ENCODE measurements at regions not wholly inside any gene's neighbourhood (a gene's known extent, or its start where the extent isn't known, plus 50 kb on each side); places are given as distances from the start of the nearest gene placed in this dataset.

DNA sequence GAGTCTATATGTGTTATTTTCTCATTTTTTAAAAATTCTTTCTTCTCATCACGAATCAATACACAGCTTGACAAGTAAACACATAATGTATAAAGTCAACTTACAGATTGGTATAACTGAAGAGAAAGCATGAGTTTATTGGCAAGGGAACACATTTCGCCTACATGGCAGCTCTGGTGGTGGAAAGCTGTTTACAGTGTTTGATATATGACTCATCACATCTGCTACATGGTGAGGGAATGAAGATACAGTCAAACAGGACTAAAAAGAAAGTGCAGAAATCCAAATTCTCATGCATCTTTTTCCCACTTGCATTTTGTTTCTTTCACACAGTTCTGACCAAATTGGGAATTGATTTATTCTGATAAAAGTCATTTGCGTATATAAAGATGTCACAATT, 122.2 kb upstream of the ADGRL4 start:
- no peak for DNase-seq (ENCODE audit: extremely low read depth, insufficient read length)
- Histone ChIP-seq H3K36me3 (ENCODE audit: control insufficient read depth, insufficient read depth, low read length) (no peaks in the 10 kb centered on the region), H3K27me3 (replicated peaks; ENCODE audit: control insufficient read depth, insufficient read depth, low read length) (no peaks in the 10 kb centered on the region), H3K4me3 (replicated peaks; ENCODE audit: low read depth, low read length) (no peak overlapping the region)
- TF ChIP-seq, protein P1, sequence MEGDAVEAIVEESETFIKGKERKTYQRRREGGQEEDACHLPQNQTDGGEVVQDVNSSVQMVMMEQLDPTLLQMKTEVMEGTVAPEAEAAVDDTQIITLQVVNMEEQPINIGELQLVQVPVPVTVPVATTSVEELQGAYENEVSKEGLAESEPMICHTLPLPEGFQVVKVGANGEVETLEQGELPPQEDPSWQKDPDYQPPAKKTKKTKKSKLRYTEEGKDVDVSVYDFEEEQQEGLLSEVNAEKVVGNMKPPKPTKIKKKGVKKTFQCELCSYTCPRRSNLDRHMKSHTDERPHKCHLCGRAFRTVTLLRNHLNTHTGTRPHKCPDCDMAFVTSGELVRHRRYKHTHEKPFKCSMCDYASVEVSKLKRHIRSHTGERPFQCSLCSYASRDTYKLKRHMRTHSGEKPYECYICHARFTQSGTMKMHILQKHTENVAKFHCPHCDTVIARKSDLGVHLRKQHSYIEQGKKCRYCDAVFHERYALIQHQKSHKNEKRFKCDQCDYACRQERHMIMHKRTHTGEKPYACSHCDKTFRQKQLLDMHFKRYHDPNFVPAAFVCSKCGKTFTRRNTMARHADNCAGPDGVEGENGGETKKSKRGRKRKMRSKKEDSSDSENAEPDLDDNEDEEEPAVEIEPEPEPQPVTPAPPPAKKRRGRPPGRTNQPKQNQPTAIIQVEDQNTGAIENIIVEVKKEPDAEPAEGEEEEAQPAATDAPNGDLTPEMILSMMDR (IDR thresholded peaks at IDR 0.05; ENCODE audit: insufficient read depth, low read length, poor library complexity, severe bottlenecking): no peak

DNA sequence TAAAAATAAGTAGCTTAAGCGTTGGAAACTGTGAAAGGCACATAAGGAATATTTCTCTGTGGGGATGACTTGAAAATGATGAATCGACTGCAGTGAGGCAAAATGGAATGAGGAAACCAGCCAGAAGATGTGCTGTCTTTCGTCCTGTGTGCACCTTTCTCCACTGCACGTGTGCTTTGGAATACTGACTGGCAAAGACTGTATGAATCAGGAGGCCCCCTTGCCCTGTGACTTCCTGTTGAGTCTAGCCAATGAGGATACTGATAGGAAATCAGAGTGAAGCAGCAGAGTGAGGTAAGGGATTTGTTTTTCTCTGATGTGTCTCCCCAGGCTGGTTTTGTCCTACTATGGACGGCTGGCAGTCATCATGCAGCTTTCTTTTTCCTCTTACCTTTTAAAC, 118.2 kb upstream of the ADGRL4 start:
- no peak for DNase-seq (ENCODE audit: extremely low read depth, insufficient read length)
- Histone ChIP-seq H3K4me3 (replicated peaks; ENCODE audit: low read depth, low read length) (no peak overlapping the region), H3K36me3 (ENCODE audit: control insufficient read depth, insufficient read depth, low read length) (no peaks in the 10 kb centered on the region), H3K27me3 (replicated peaks; ENCODE audit: control insufficient read depth, insufficient read depth, low read length) (no peaks in the 10 kb centered on the region)
- TF ChIP-seq, protein P1 (IDR thresholded peaks at IDR 0.05; ENCODE audit: insufficient read depth, low read length, poor library complexity, severe bottlenecking): no peak

DNA sequence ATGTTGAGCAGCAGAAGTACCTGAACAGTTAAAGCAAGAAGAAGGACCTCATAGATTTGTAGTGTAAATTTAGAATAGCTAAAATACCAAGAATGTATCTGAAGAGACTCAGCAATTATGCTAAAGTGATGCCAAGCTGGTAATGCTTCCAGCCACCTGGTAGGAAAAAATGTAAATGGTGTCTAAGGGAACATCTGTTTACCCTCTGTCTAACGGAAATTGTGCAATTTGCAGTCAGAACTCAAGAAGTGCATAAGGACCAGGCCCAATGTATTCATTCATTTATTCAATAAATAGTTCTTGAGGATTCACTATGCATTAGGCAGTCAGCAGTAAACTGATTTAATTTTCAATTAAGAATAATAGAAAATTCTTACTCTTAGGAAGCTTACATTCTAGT, 116.0 kb upstream of the ADGRL4 start:
- H3K36me3 ChIP-seq (ENCODE audit: control insufficient read depth, insufficient read depth, low read length): no peaks in the 10 kb centered on the region
- DNase-seq (ENCODE audit: extremely low read depth, insufficient read length): no peak
- TF ChIP-seq, protein P1 (IDR thresholded peaks at IDR 0.05; ENCODE audit: insufficient read depth, low read length, poor library complexity, severe bottlenecking): no peak
- H3K4me3 ChIP-seq (replicated peaks; ENCODE audit: low read depth, low read length): no peak overlapping the region
- H3K27me3 ChIP-seq (replicated peaks; ENCODE audit: control insufficient read depth, insufficient read depth, low read length): no peaks in the 10 kb centered on the region

DNA sequence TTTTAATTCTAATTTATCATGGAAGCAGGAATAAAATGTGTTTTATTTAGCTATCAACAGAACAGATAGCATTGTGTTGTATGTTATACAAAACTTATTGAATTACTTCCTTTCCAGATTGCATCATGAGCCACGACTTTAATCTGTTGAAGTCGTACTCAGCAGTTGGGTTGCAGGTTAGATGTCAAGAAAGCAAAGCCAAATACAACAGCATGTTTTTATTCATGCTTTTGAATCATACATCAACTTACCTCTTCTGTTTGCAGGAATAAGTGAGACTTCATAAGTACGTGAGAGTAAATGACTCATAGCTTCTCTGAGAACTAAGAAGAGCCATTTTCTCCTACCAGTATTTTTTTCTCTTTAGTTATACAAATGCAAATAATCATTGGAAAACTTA, 110.8 kb upstream of the ADGRL4 start:
- TF ChIP-seq, protein P1 (IDR thresholded peaks at IDR 0.05; ENCODE audit: insufficient read depth, low read length, poor library complexity, severe bottlenecking): no peak
- H3K36me3 ChIP-seq (ENCODE audit: control insufficient read depth, insufficient read depth, low read length): no peaks in the 10 kb centered on the region
- DNase-seq (ENCODE audit: extremely low read depth, insufficient read length): no peak
- H3K27me3 ChIP-seq (replicated peaks; ENCODE audit: control insufficient read depth, insufficient read depth, low read length): no peaks in the 10 kb centered on the region
- no peak overlapping the region for H3K4me3 ChIP-seq (replicated peaks; ENCODE audit: low read depth, low read length)

DNA sequence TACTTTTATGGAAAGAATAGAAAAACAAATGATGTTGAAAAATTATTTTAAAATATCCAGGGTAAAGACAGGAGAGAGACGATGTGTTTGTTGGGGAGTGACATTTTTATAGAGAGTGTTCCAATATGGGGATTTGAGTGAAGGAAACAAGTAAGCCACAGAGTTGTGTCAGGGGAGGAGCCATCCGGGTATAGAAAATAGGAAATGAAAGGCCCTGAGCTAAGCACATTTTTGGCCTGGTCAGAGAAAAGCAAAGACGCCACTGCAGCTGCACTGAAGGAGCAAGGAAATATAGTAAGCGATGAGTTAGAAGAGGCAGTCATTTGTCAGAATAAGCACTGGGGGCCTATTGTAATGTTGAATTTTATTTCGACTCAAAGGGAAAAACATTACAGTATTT, 107.3 kb upstream of the ADGRL4 start:
- DNase-seq (ENCODE audit: extremely low read depth, insufficient read length): no peak
- TF ChIP-seq, protein P1 (IDR thresholded peaks at IDR 0.05; ENCODE audit: insufficient read depth, low read length, poor library complexity, severe bottlenecking): no peak
- no peaks in the 10 kb centered on the region for H3K36me3 ChIP-seq (ENCODE audit: control insufficient read depth, insufficient read depth, low read length)
- H3K27me3 ChIP-seq (replicated peaks; ENCODE audit: control insufficient read depth, insufficient read depth, low read length): no peaks in the 10 kb centered on the region
- no peak overlapping the region for H3K4me3 ChIP-seq (replicated peaks; ENCODE audit: low read depth, low read length)

DNA sequence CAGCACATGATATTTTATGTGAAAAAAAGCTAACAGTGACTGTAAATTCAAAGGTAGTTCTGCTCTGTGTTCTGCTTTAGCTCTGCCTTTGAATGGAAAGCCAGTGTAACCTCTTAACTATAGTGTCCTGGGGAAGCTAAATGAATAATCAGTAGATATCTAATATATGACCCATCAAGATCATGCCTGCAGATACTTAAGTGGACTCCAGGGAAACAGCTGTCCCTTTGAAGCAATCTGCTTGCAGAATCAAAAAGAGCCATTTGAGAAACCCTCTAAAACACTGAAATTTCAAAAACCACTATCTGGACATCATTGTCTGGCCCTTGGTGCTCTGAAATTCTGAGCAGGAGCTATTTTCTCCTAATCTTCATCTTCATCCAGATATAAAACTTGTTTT, 104.2 kb upstream of the ADGRL4 start:
- no peak for DNase-seq (ENCODE audit: extremely low read depth, insufficient read length)
- H3K27me3 ChIP-seq (replicated peaks; ENCODE audit: control insufficient read depth, insufficient read depth, low read length): no peaks in the 10 kb centered on the region
- H3K36me3 ChIP-seq (ENCODE audit: control insufficient read depth, insufficient read depth, low read length): no peaks in the 10 kb centered on the region
- TF ChIP-seq, protein P1 (IDR thresholded peaks at IDR 0.05; ENCODE audit: insufficient read depth, low read length, poor library complexity, severe bottlenecking): no peak
- H3K4me3 ChIP-seq (replicated peaks; ENCODE audit: low read depth, low read length): no peak overlapping the region

Measured in GM06990 (cell line).